K562 (cell line): ENCODE measurements at regions not wholly inside any gene's neighbourhood (a gene's known extent, or its start where the extent isn't known, plus 50 kb on each side); places are given as distances from the start of the nearest gene placed in this dataset.
A peak's percentile ranks its signal among the peaks of the same experiment; 100 is the strongest.

Source experiments
- ATAC-seq: fragments of 200-7000 bp; cut with Tn5 transposase; 3 replicates; pipeline ENCODE4 v1.9.1; 2020; ENCODE audit warnings: moderate library complexity
- BruUV-seq: library from RNA; stranded (reverse); fragments of 400-500 nt; replicated peaks from 2 replicates; lab custom pipeline; 2021; lab: Mats Ljungman, UMichigan
- CTCF ChIA-PET: fragments of 300-600 bp; formaldehyde crosslinking; extraction: SDS; loops from one replicate; lab custom pipeline; 2021; ENCODE audit warnings: low intra/inter-chr PET ratio; lab: Yijun Ruan, JAX
- POLR2A ChIA-PET: fragments of 300-600, 350-650 bp; sonication (Branson Sonifier 250); formaldehyde crosslinking; extraction: SDS; loops from one replicate; lab custom pipeline; 2021; ENCODE audit warnings: antibody characterized with exemption, inconsistent platforms; lab: Yijun Ruan, JAX
- DNase-seq, 4 experiments: peaks; one replicate each; pipeline versions ENCODE4 v3.0.0 to v3.0.0-alpha.2; 2011 to 2018; ENCODE audit warnings: low spot score in 3 of 4, mixed read lengths in 3 of 4; ENCODE audit errors: extremely low read depth in 1 of 4
- FAIRE-seq: peaks from 2 replicates; lab custom pipeline; 2011; peaks lifted over from hg19 to GRCh38; lab: Jason Lieb, UNC
- H2AFZ ChIP-seq: 2 replicates; pipeline ENCODE4 v1.6.0; 2011; ENCODE audit warnings: low read depth, low read length, control low read depth, inconsistent platforms
- H3K27ac ChIP-seq: fragments of 200-600 bp; 3 replicates; pipeline ENCODE4 v1.8.0; 2011; ENCODE audit warnings: low read depth, mild to moderate bottlenecking, control low read depth, inconsistent platforms, low read length, moderate library complexity, mixed read lengths; ENCODE audit errors: extremely low read depth
- H3K27me3 ChIP-seq, 2 experiments: fragments of 300-600 bp in 1 of 2; 2 replicates in 1 of 2; 3 replicates in 1 of 2; pipeline versions ENCODE4 v1.6.0 to v1.8.0; 2011; ENCODE audit warnings: inconsistent platforms in 2 of 2, low read length in 2 of 2, mild to moderate bottlenecking in 1 of 2, mixed read lengths in 1 of 2, moderate library complexity in 1 of 2; ENCODE audit not compliant: control insufficient read depth in 2 of 2, insufficient read depth in 2 of 2
- H3K36me3 ChIP-seq: fragments of 300-600 bp; 3 replicates; pipeline ENCODE4 v1.8.0; 2011; ENCODE audit warnings: mild to moderate bottlenecking, low read length, inconsistent platforms; ENCODE audit not compliant: control insufficient read depth, insufficient read depth
- H3K4me1 ChIP-seq, 2 experiments: fragments of 200-600 bp in 1 of 2; replicated peaks in 1 of 2; 2 replicates in 1 of 2; 3 replicates in 1 of 2; pipeline versions ENCODE4 v1.5.1 to v1.8.0; 2011; ENCODE audit warnings: inconsistent platforms in 2 of 2, low read length in 2 of 2, mild to moderate bottlenecking in 1 of 2, mixed read lengths in 1 of 2, moderate library complexity in 1 of 2; ENCODE audit not compliant: control insufficient read depth in 2 of 2, insufficient read depth in 2 of 2
- H3K4me2 ChIP-seq: 2 replicates; pipeline ENCODE4 v1.6.1; 2011; ENCODE audit warnings: low read length, control low read depth, inconsistent platforms, mixed read lengths; ENCODE audit not compliant: insufficient read depth
- H3K4me3 ChIP-seq: fragments of 200-600 bp; sonication (generic), shearing (Covaris generic); 2 replicates; pipeline ENCODE4 v1.5.1; 2016; ENCODE audit warnings: control low read depth, inconsistent platforms
- H3K79me2 ChIP-seq: fragments of 200-600 bp; 3 replicates; pipeline ENCODE4 v1.8.0; 2011; ENCODE audit warnings: low read length, inconsistent platforms; ENCODE audit not compliant: control insufficient read depth, insufficient read depth
- H3K9ac ChIP-seq, 2 experiments: 2 replicates each; pipeline versions ENCODE4 v1.6.0 to v1.6.1; 2011; ENCODE audit warnings: low read depth in 2 of 2, low read length in 2 of 2, control low read depth in 1 of 2, inconsistent platforms in 1 of 2, mild to moderate bottlenecking in 1 of 2, mixed read lengths in 1 of 2; ENCODE audit not compliant: insufficient read depth in 1 of 2
- H3K9me1 ChIP-seq: one replicate; pipeline ENCODE4 v1.6.0; 2011; ENCODE audit warnings: inconsistent platforms, mild to moderate bottlenecking, low read length, moderate library complexity; ENCODE audit not compliant: control insufficient read depth, insufficient read depth
- H3K9me3 ChIP-seq: replicated peaks from 2 replicates; pipeline ENCODE4 v1.5.1; 2011; ENCODE audit warnings: low read depth, low read length, inconsistent platforms; ENCODE audit not compliant: control insufficient read depth, insufficient read depth
- H4K20me1 ChIP-seq: replicated peaks from 2 replicates; pipeline ENCODE4 v1.6.1; 2011; ENCODE audit warnings: low read length, inconsistent platforms, mixed read lengths; ENCODE audit not compliant: control insufficient read depth, insufficient read depth
- FOXP1 ChIP-seq: sonication (generic); formaldehyde crosslinking; IDR thresholded peaks from 2 replicates; pipeline ENCODE4 v1.8.0; 2022; ENCODE audit warnings: mild to moderate bottlenecking, missing genetic modification reagents
- HDGF ChIP-seq: fragments of 450-650 bp; IDR thresholded peaks from 2 replicates; pipeline ENCODE4 v1.6.1; 2016
- HNRNPL ChIP-seq: fragments of 200-400 bp; formaldehyde crosslinking; IDR thresholded peaks from 2 replicates; pipeline ENCODE4 v1.6.1; 2017; ENCODE audit warnings: low read depth, mild to moderate bottlenecking, low read length
- KDM4B ChIP-seq, 2 experiments: fragments of 450-650 bp in 1 of 2; sonication (generic) in 1 of 2; IDR thresholded peaks; 2 replicates each; pipeline ENCODE4 v1.6.1; 2016 to 2017; ENCODE audit warnings: borderline replicate concordance in 2 of 2, antibody characterized with exemption in 1 of 2, low read depth in 1 of 2, mild to moderate bottlenecking in 1 of 2
- MECOM ChIP-seq: fragments of 250-450 bp; sonication (Bioruptor Pico); IDR thresholded peaks from 2 replicates; pipeline ENCODE4 v1.8.0; 2022; ENCODE audit warnings: inconsistent platforms
- PHF21A ChIP-seq: fragments of 450-650 bp; IDR thresholded peaks from 2 replicates; pipeline ENCODE4 v1.6.1; 2017; ENCODE audit warnings: low read depth, borderline replicate concordance
- SP1 ChIP-seq: sonication (generic); formaldehyde crosslinking; IDR thresholded peaks from 2 replicates; pipeline ENCODE4 v1.8.1; 2022; ENCODE audit warnings: mild to moderate bottlenecking, missing genetic modification reagents
- USF1 ChIP-seq: sonication (generic); formaldehyde crosslinking; IDR thresholded peaks from 2 replicates; pipeline ENCODE4 v1.9.0; 2022; ENCODE audit warnings: mild to moderate bottlenecking, missing genetic modification reagents
- ZBTB7A ChIP-seq: IDR thresholded peaks from 2 replicates; pipeline ENCODE4 v1.6.1; 2011; ENCODE audit warnings: low read depth, mild to moderate bottlenecking, low read length, moderate library complexity, borderline replicate concordance; ENCODE audit not compliant: control insufficient read depth
- WGBS: fragments of 100-300 bp; shearing (Covaris generic); methylation state at CpG from one replicate; pipeline ENCODE4 v1.1.6; 2016; ENCODE audit warnings: low coverage, mixed read lengths; ENCODE audit not compliant: insufficient coverage; ENCODE audit errors: missing lambda C conversion rate; 5-methylcytosine and 5-hydroxymethylcytosine counted together
- in situ Hi-C: fragments of 300-500 bp; cut with MboI; formaldehyde crosslinking; loops from 4 replicates; pipeline ENCODE4 v1.15.0; 2018; ENCODE audit warnings: inconsistent platforms, mixed read lengths
- intact Hi-C: fragments of 100-400 bp; cut with micrococcal nuclease; formaldehyde crosslinking; loops from 2 replicates; pipeline ENCODE4 v1.14.2; 2022

DNA sequence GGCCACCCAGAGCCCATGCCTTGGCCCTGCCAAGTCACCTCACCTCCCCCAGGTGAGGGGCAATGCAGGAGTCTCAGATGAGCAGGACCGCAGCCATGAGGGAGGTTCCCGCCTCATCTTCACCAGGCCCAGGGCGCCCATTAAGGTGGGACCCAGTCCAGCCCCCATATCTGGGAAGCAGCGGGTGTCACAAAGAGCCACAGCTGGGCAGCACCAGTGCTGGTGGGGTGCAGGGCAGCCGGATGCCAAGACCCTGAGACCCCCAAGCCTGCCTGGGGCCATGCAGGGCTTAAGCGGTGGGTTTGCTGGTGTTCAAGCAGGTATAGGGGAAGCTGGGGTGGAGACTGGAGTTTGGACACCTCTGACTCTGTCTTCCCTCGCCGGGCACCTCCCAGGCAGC lies 237.8 kb upstream of the GSE1 start:
- Histone ChIP-seq H2AFZ (no peak overlapping the region), H3K36me3 (no peaks in the 10 kb centered on the region), H3K4me1 (peaks cover 71 to 100% of the 10 kb centered on the region in 2 experiments), H3K79me2 (peaks cover 20% of the 10 kb centered on the region; the same call in 2 of the 3 replicates), H3K9me1 (no peaks in the 10 kb centered on the region), H3K9me3 (no peaks in the 10 kb centered on the region), H3K9ac (peak overlapping the region in 1 of 2 experiments; percentile 81; a peak in 2 of 4 replicates), H3K27me3 (no peaks in the 10 kb centered on the region), H4K20me1 (peaks cover 4% of the 10 kb centered on the region; the same call in 1 of the 2 replicates), H3K27ac (no peak overlapping the region), H3K4me2 (no peak overlapping the region), H3K4me3 (no peak overlapping the region)
- intact Hi-C loops (no loop called here), in situ Hi-C loops (no loop called here)
- POLR2A ChIA-PET = interaction anchor here (0.7 kb wide), 1 partner anchor 311 kb away, joined by 4 read pairs; no protein-coding TSS in a partner anchor
- CTCF ChIA-PET = no interaction called here
- no peak for ATAC-seq
- WGBS = 95% methylated on average over 8 of the region's 8 CpGs
- no peak for DNase-seq
- FAIRE-seq = no peak
- TF ChIP-seq SP1 = no peak
- TF ChIP-seq HDGF = no peak
- no peak for TF ChIP-seq PHF21A
- no peak for TF ChIP-seq HNRNPL
- no TSS peak for BruUV-seq

GRCh38 chr16:85376292-85377095 lies 236.6 kb upstream of the GSE1 start:
- POLR2A ChIA-PET = interaction anchor here (1.3 kb wide), 1 partner anchor 187 kb away, joined by 3 read pairs; no protein-coding TSS in a partner anchor
- ATAC-seq (no peak), DNase-seq (no peak), FAIRE-seq (no peak)
- H2AFZ ChIP-seq = no peak overlapping the region
- intact Hi-C loops = no loop called here
- H3K9me3 ChIP-seq = no peaks in the 10 kb centered on the region
- no peaks in the 10 kb centered on the region for H3K36me3 ChIP-seq
- peaks cover 20% of the 10 kb centered on the region; the same call in 2 of the 3 replicates for H3K79me2 ChIP-seq
- H3K27me3 ChIP-seq = no peaks in the 10 kb centered on the region
- in situ Hi-C loops = no loop called here
- no peak overlapping the region for H3K27ac ChIP-seq
- H3K4me3 ChIP-seq = no peak overlapping the region
- CTCF ChIA-PET = no interaction called here
- peaks cover 73 to 100% of the 10 kb centered on the region in 2 experiments for H3K4me1 ChIP-seq
- H3K4me2 ChIP-seq = no peak overlapping the region
- H3K9me1 ChIP-seq = no peaks in the 10 kb centered on the region
- no peak for TF ChIP-seq MECOM
- 0 out of 2 replicates have a peak, but pooled peaks have one; percentile 0 for TF ChIP-seq FOXP1
- no peak for TF ChIP-seq KDM4B (IDR thresholded peaks at IDR 0.05; ENCODE audit: borderline replicate concordance in 2 of 2, low read depth in 1 of 2)
- peak; percentile 1; the same call in 1 of the 2 replicates for TF ChIP-seq USF1 (CRISPR knock-in tag)
- peak; percentile 53; the same call in 1 of the 2 replicates for TF ChIP-seq ZBTB7A
- 86% methylated on average over 26 of the region's 29 CpGs for WGBS
- peaks cover 4% of the 10 kb centered on the region; the same call in 1 of the 2 replicates for H4K20me1 ChIP-seq
- peak overlapping the region in 1 of 2 experiments; percentile 80; a peak in 2 of 4 replicates for H3K9ac ChIP-seq
- BruUV-seq = no TSS peak
